HPDE6-E6E7 (cell line): ENCODE measurements at regions not wholly inside any gene's neighbourhood (a gene's known extent, or its start where the extent isn't known, plus 50 kb on each side); places are given as distances from the start of the nearest gene placed in this dataset.

ENCODE experiments used
- DNase-seq: peaks from one replicate; pipeline ENCODE4 v3.0.0; 2011; ENCODE audit warnings: missing footprints; ENCODE audit errors: extremely low spot score

- DNase-seq = no peak
Measured at GRCh38 chr3:22225161-22225560, 474.2 kb upstream of the ZNF385D start.

GRCh38 chr3:22228705-22229104, 477.7 kb upstream of the ZNF385D start:
- no peak for DNase-seq

GRCh38 chr3:22231061-22231460, 480.1 kb upstream of the ZNF385D start:
- DNase-seq = no peak

GRCh38 chr3:22236490-22237270, 485.7 kb upstream of the ZNF385D start:
- DNase-seq = no peak

GRCh38 chr3:22239011-22239410, 488.0 kb upstream of the ZNF385D start:
- DNase-seq = no peak

- DNase-seq = no peak
Measured at GRCh38 chr3:22241110-22241509, 490.1 kb upstream of the ZNF385D start.

GRCh38 chr3:22244761-22245521, 493.9 kb upstream of the ZNF385D start:
- DNase-seq = no peak

- DNase-seq = no peak
Measured at GRCh38 chr3:22245811-22246583, 495.0 kb upstream of the ZNF385D start.

GRCh38 chr3:22249658-22250057, 498.6 kb upstream of the ZNF385D start:
- DNase-seq = no peak

GRCh38 chr3:22257252-22257651, 506.2 kb upstream of the ZNF385D start:
- DNase-seq = no peak

GRCh38 chr3:22262386-22262785, 511.4 kb upstream of the ZNF385D start:
- no peak for DNase-seq

GRCh38 chr3:22263042-22263441, 512.0 kb upstream of the ZNF385D start:
- DNase-seq = peak; percentile 1

GRCh38 chr3:22265403-22265802, 514.4 kb upstream of the ZNF385D start:
- no peak for DNase-seq

- no peak for DNase-seq
Measured at GRCh38 chr3:22269831-22270230, 518.8 kb upstream of the ZNF385D start.

- no peak for DNase-seq
Measured at GRCh38 chr3:22276351-22276750, 525.3 kb upstream of the ZNF385D start.

GRCh38 chr3:22284559-22284958, 533.5 kb upstream of the ZNF385D start:
- DNase-seq = no peak

- no peak for DNase-seq
Measured at GRCh38 chr3:22288756-22289155, 537.7 kb upstream of the ZNF385D start.

GRCh38 chr3:22292681-22293080, 541.7 kb upstream of the ZNF385D start:
- no peak for DNase-seq

GRCh38 chr3:22296601-22297000, 545.6 kb upstream of the ZNF385D start:
- no peak for DNase-seq

GRCh38 chr3:22297436-22297835, 546.4 kb upstream of the ZNF385D start:
- no peak for DNase-seq

- DNase-seq = no peak
Measured at GRCh38 chr3:22306454-22306853, 555.4 kb upstream of the ZNF385D start.

- no peak for DNase-seq
Measured at GRCh38 chr3:22308871-22309270, 557.9 kb upstream of the ZNF385D start.
